HCT116 (cell line): ENCODE measurements at regions not wholly inside any gene's neighbourhood (a gene's known extent, or its start where the extent isn't known, plus 50 kb on each side); places are given as distances from the start of the nearest gene placed in this dataset.
"Not testable (repeated sequence)": the region's sequence is repeated elsewhere in the genome, so short reads cannot be mapped to it uniquely, and the experiment has no call there.

Experiments
- ATAC-seq: fragments of 200-7000 bp; cut with Tn5 transposase; 2 replicates; pipeline ENCODE4 v1.9.1; 2020; ENCODE audit warnings: mild to moderate bottlenecking, moderate library complexity
- BruUV-seq: library from RNA; stranded (reverse); fragments of 400-500 nt; replicated peaks from 2 replicates; lab custom pipeline; 2021; lab: Mats Ljungman, UMichigan
- CTCF ChIA-PET: fragments of 300-600 bp; sonication (Branson Sonifier 250); formaldehyde crosslinking; loops from one replicate; lab custom pipeline; 2021; ENCODE audit warnings: antibody characterized with exemption; lab: Charles Lee
- POLR2A ChIA-PET: fragments of 300-600, 350-600 bp; sonication (Branson Sonifier 250); formaldehyde crosslinking; loops from one replicate; lab custom pipeline; 2021; ENCODE audit warnings: antibody characterized with exemption; lab: Charles Lee
- RAD21 ChIA-PET, 2 experiments: fragments of 300-600 bp; sonication (Branson Sonifier 250); formaldehyde crosslinking; loops; one replicate each; lab custom pipeline; 2023; ENCODE audit warnings: low total read pairs in 2 of 2; ENCODE audit not compliant: uncharacterized antibody in 2 of 2, unreplicated experiment in 2 of 2, low non-redundant PET in 1 of 2; lab: Charles Lee
- DNase-seq: peaks from one replicate; pipeline ENCODE4 v3.0.0-alpha.2; 2010; ENCODE audit warnings: low read depth, low spot score
- H2AFZ ChIP-seq: fragments of 200-600 bp; shearing (Covaris generic), sonication (generic); 2 replicates; pipeline ENCODE4 v1.6.1; 2017; ENCODE audit warnings: low read depth, mixed run types, mixed read lengths, antibody characterized with exemption, low read length; ENCODE audit not compliant: poor library complexity, severe bottlenecking
- H3K27ac ChIP-seq: 2 replicates; pipeline ENCODE4 v1.5.1; 2012; ENCODE audit warnings: low read depth, low read length
- H3K27me3 ChIP-seq: fragments of 200-600 bp; sonication (generic); 2 replicates; pipeline ENCODE4 v1.6.1; 2016; ENCODE audit warnings: mixed run types, low read length, mixed read lengths; ENCODE audit not compliant: insufficient read depth
- H3K36me3 ChIP-seq, 2 experiments: fragments of 200-500 bp in 1 of 2; fragments of 200-600 bp in 1 of 2; sonication (Bioruptor generic) in 1 of 2; sonication (generic) in 1 of 2; 2 replicates each; pipeline versions ENCODE4 v1.5.1 to v1.6.1; 2014 to 2016; ENCODE audit warnings: low read length in 2 of 2, inconsistent platforms in 1 of 2, mixed read lengths in 1 of 2, mixed run types in 1 of 2; ENCODE audit not compliant: insufficient read depth in 2 of 2, control insufficient read depth in 1 of 2
- H3K4me1 ChIP-seq, 2 experiments: fragments of 200-600 bp in 1 of 2; sonication (generic) in 1 of 2; 2 replicates each; pipeline versions ENCODE4 v1.5.1 to v1.6.1; 2012 to 2017; ENCODE audit warnings: low read length in 2 of 2, inconsistent platforms in 1 of 2, mild to moderate bottlenecking in 1 of 2, mixed read lengths in 1 of 2, mixed run types in 1 of 2, moderate library complexity in 1 of 2; ENCODE audit not compliant: insufficient read depth in 2 of 2, control insufficient read depth in 1 of 2
- H3K4me2 ChIP-seq: fragments of 200-600 bp; sonication (generic); 2 replicates; pipeline ENCODE4 v1.6.1; 2017; ENCODE audit warnings: mixed run types, low read length, mixed read lengths
- H3K4me3 ChIP-seq, 2 experiments: fragments of 200-600 bp in 1 of 2; sonication (generic) in 1 of 2; replicated peaks in 1 of 2; 2 replicates each; pipeline ENCODE4 v1.5.1; 2011 to 2016; ENCODE audit warnings: low read length in 2 of 2, control low read depth in 1 of 2, low read depth in 1 of 2, mild to moderate bottlenecking in 1 of 2, mixed read lengths in 1 of 2, mixed run types in 1 of 2
- H3K79me2 ChIP-seq: fragments of 200-600 bp; sonication (generic); 2 replicates; pipeline ENCODE4 v1.6.1; 2017; ENCODE audit warnings: mild to moderate bottlenecking, mixed run types, low read length, moderate library complexity, mixed read lengths; ENCODE audit not compliant: insufficient read depth
- H3K9ac ChIP-seq: fragments of 200-600 bp; sonication (generic); 2 replicates; pipeline ENCODE4 v1.6.1; 2016; ENCODE audit warnings: low read length, mixed read lengths
- H3K9me2 ChIP-seq: fragments of 200-600 bp; sonication (generic), shearing (Covaris generic); 2 replicates; pipeline ENCODE4 v1.6.1; 2017; ENCODE audit warnings: mixed run types, mild to moderate bottlenecking, moderate library complexity; ENCODE audit not compliant: insufficient read depth
- H3K9me3 ChIP-seq, 2 experiments: fragments of 200-500 bp in 1 of 2; fragments of 200-600 bp in 1 of 2; sonication (Bioruptor generic) in 1 of 2; sonication (generic) in 1 of 2; 2 replicates each; pipeline ENCODE4 v1.6.1; 2014 to 2017; ENCODE audit warnings: low read length in 2 of 2, mixed read lengths in 2 of 2, inconsistent platforms in 1 of 2, low read depth in 1 of 2, mild to moderate bottlenecking in 1 of 2, mixed run types in 1 of 2, moderate library complexity in 1 of 2; ENCODE audit not compliant: control insufficient read depth in 1 of 2, insufficient read depth in 1 of 2
- H4K20me1 ChIP-seq: fragments of 200-600 bp; sonication (generic), shearing (Covaris generic); 2 replicates; pipeline ENCODE4 v1.6.1; 2017; ENCODE audit warnings: mixed run types, mild to moderate bottlenecking, moderate library complexity; ENCODE audit not compliant: insufficient read depth
- ATF3 ChIP-seq: IDR thresholded peaks from 2 replicates; pipeline ENCODE4 v1.6.1; 2012
- CBX3 ChIP-seq: IDR thresholded peaks from 2 replicates; pipeline ENCODE4 v1.6.1; 2012; ENCODE audit warnings: low read depth
- CEBPB ChIP-seq: IDR thresholded peaks from 2 replicates; pipeline ENCODE4 v1.6.1; 2012; ENCODE audit warnings: low read depth
- CTCF ChIP-seq, 3 experiments: fragments of 200-600 bp in 1 of 3; sonication (generic) in 1 of 3; IDR thresholded peaks in 2 of 3; conservative IDR thresholded peaks in 1 of 3; 2 replicates each; pipeline ENCODE4 v1.5.1; 2012 to 2017; ENCODE audit warnings: low read depth in 2 of 3, low read length in 2 of 3, antibody characterized with exemption in 1 of 3, borderline replicate concordance in 1 of 3, control low read depth in 1 of 3, mild to moderate bottlenecking in 1 of 3, mixed read lengths in 1 of 3, mixed run types in 1 of 3, moderate library complexity in 1 of 3; ENCODE audit not compliant: insufficient read depth in 1 of 3
- EGR1 ChIP-seq: IDR thresholded peaks from 2 replicates; pipeline ENCODE4 v1.6.1; 2012; ENCODE audit warnings: low read depth
- EZH2 ChIP-seq: fragments of 200-600 bp; sonication (generic); IDR thresholded peaks from 2 replicates; pipeline ENCODE4 v1.6.1; 2017; ENCODE audit warnings: antibody characterized with exemption, mixed run types
- EZH2phosphoT487 ChIP-seq: fragments of 200-600 bp; IDR thresholded peaks from 2 replicates; pipeline ENCODE4 v1.6.1; 2018; ENCODE audit warnings: antibody characterized with exemption, borderline replicate concordance
- FOSL1 ChIP-seq: IDR thresholded peaks from 2 replicates; pipeline ENCODE4 v1.6.1; 2012; ENCODE audit warnings: low read depth
- JUND ChIP-seq: IDR thresholded peaks from 2 replicates; pipeline ENCODE4 v1.6.1; 2012
- POLR2A ChIP-seq: IDR thresholded peaks from 2 replicates; pipeline ENCODE4 v1.7.0; 2011; ENCODE audit warnings: borderline replicate concordance; ENCODE audit not compliant: insufficient read depth, insufficient read length; ENCODE audit errors: extremely low read depth
- POLR2AphosphoS5 ChIP-seq: IDR thresholded peaks from 2 replicates; pipeline ENCODE4 v1.6.1; 2011; ENCODE audit warnings: mild to moderate bottlenecking, low read depth, low read length, moderate library complexity
- RAD21 ChIP-seq: IDR thresholded peaks from 2 replicates; pipeline ENCODE4 v1.6.1; 2012; ENCODE audit warnings: low read depth, mild to moderate bottlenecking
- SIN3A ChIP-seq: IDR thresholded peaks from 2 replicates; pipeline ENCODE4 v1.6.1; 2012; ENCODE audit warnings: low read depth
- SP1 ChIP-seq: IDR thresholded peaks from 2 replicates; pipeline ENCODE4 v1.6.1; 2012; ENCODE audit warnings: low read depth
- SRF ChIP-seq: IDR thresholded peaks from 2 replicates; pipeline ENCODE4 v1.6.1; 2012; ENCODE audit warnings: low read depth
- TCF7L2 ChIP-seq: IDR thresholded peaks from 2 replicates; pipeline ENCODE4 v1.7.0; 2011; ENCODE audit warnings: borderline replicate concordance, inconsistent platforms; ENCODE audit not compliant: insufficient read depth, insufficient read length; ENCODE audit errors: extremely low read depth
- YY1 ChIP-seq: IDR thresholded peaks from 2 replicates; pipeline ENCODE4 v1.6.1; 2011; ENCODE audit warnings: low read length, low read depth, moderate library complexity, mild to moderate bottlenecking; ENCODE audit not compliant: insufficient replicate concordance; ENCODE audit errors: extremely low read depth
- ZFX ChIP-seq: fragments of 450-650 bp; IDR thresholded peaks from 2 replicates; pipeline ENCODE4 v1.6.1; 2017
- ZNF274 ChIP-seq: fragments of 200-500 bp; sonication (Bioruptor generic); IDR thresholded peaks from 2 replicates; pipeline ENCODE4 v1.6.1; 2014; ENCODE audit warnings: mild to moderate bottlenecking, low read depth, low read length, inconsistent platforms
- intact Hi-C: fragments of 100-400 bp; cut with micrococcal nuclease; formaldehyde crosslinking; loops from 2 replicates; pipeline ENCODE4 v1.10.0; 2022

DNA sequence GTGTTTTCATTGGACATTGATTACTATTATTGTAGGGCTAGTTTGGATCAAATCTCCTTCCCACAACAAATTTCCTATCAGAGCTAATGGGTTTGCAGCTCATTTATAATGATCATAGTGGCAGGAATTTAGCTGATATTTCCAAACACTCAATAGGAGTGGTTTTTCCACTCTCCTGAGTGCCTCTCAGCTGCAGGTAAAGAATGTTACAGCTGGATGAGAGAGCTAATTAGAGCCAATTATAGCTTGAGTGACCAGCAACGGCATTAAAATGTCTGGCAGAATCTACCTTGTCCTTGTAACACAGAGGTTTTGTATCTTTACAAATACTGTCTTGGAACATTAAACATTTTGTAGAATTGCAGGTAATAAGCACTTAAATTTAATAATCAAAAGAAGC lies 602.8 kb upstream of the EPHA5 start:
- ATAC-seq (no peak), DNase-seq (no peak)
- H3K4me1 ChIP-seq, result no peaks in the 10 kb centered on the region
- no peaks in the 10 kb centered on the region for H3K27me3 ChIP-seq
- H3K79me2 ChIP-seq, result no peaks in the 10 kb centered on the region
- H3K4me2 ChIP-seq, result no peak overlapping the region
- H3K27ac ChIP-seq, result no peak overlapping the region
- RAD21 ChIA-PET, result no interaction called here
- H3K9me3 ChIP-seq, result peaks cover 10 to 18% of the 10 kb centered on the region in 2 experiments; a peak in 2 of 4 replicates
- no peaks in the 10 kb centered on the region for H4K20me1 ChIP-seq
- no peak overlapping the region for H2AFZ ChIP-seq
- no peaks in the 10 kb centered on the region for H3K9me2 ChIP-seq
- no peak overlapping the region for H3K4me3 ChIP-seq
- H3K9ac ChIP-seq, result no peak overlapping the region
- POLR2A ChIA-PET, result no interaction called here
- CTCF ChIA-PET, result no interaction called here
- TF ChIP-seq ATF3 (no peak), EZH2phosphoT487 (no peak), EGR1 (no peak), SIN3A (no peak), ZNF274 (no peak), YY1 (no peak), SRF (no peak), CEBPB (no peak), JUND (no peak), EZH2 (no peak), CBX3 (no peak), CTCF (IDR thresholded peaks at IDR 0.05 in 2 of 3, conservative IDR thresholded peaks at IDR 0.05 in 1 of 3; ENCODE audit: borderline replicate concordance in 1 of 3, insufficient read depth in 1 of 3, low read depth in 2 of 3, low read length in 2 of 3) (no peak), TCF7L2 (no peak), ZFX (no peak), RAD21 (no peak), POLR2A (no peak), FOSL1 (no peak), SP1 (no peak), POLR2AphosphoS5 (no peak)
- intact Hi-C loops, result no loop called here
- H3K36me3 ChIP-seq, result no peaks in the 10 kb centered on the region
- no TSS peak for BruUV-seq

DNA sequence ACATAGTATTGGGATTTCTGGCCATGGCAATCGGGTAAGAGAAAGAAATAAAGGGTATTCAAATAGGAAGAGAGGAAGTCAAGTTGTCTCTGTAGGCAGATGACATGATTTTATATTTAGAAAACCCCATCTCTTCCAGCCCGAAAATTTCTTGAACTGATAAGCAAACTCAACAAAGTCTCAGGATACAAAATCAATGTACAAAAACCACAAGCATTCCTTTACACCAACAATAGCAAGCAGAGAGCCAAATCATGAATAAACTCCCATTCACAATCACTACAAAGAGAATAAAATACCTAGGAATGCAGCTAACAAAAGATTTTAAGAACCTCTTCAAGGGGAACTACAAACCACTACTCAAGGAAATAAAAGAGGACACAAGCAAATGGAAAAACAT lies 600.1 kb upstream of the EPHA5 start:
- H4K20me1 ChIP-seq, H3K4me1 ChIP-seq, DNase-seq, H3K4me3 ChIP-seq, CTCF ChIA-PET, H3K36me3 ChIP-seq, H2AFZ ChIP-seq, H3K9me2 ChIP-seq, ATAC-seq, H3K79me2 ChIP-seq, H3K27ac ChIP-seq, H3K27me3 ChIP-seq, RAD21 ChIA-PET, intact Hi-C loops, POLR2A ChIA-PET, H3K9ac ChIP-seq, BruUV-seq, H3K4me2 ChIP-seq: not testable (repeated sequence)
- H3K9me3 ChIP-seq, result peaks cover 5 to 12% of the 10 kb centered on the region in 2 experiments; a peak in 2 of 4 replicates
